Psoas muscle (tissue), 7 donors: ENCODE measurements at regions not wholly inside any gene's neighbourhood (a gene's known extent, or its start where the extent isn't known, plus 50 kb on each side); places are given as distances from the start of the nearest gene placed in this dataset.
A peak's percentile ranks its signal among the peaks of the same experiment; 100 is the strongest.

Experiments used
- ATAC-seq, 4 donors: fragments of 200-7000 bp; cut with Tn5 transposase; one replicate each; pipeline ENCODE4 v1.9.1; 2020; ENCODE audit warnings: moderate library complexity in 3 of 4, mild to moderate bottlenecking in 2 of 4
- DNase-seq, 2 donors: peaks; one replicate each; pipeline ENCODE4 v3.0.0-alpha.2; 2020
- H3K27ac ChIP-seq: fragments of 200-600 bp; one replicate; pipeline ENCODE4 v1.8.0; 2022
- H3K27me3 ChIP-seq, 3 donors: fragments of 200-600 bp in 1 of 3; one replicate each; pipeline versions ENCODE4 v1.6.1 to v1.8.0; 2013 to 2022; ENCODE audit warnings: low read length in 2 of 3, mild to moderate bottlenecking in 2 of 3, moderate library complexity in 1 of 3; ENCODE audit not compliant: insufficient read depth in 3 of 3
- H3K36me3 ChIP-seq, 2 donors: fragments of 200-600 bp in 1 of 2; one replicate each; pipeline versions ENCODE4 v1.6.1 to v1.8.0; 2013 to 2022; ENCODE audit warnings: low read depth in 1 of 2, mild to moderate bottlenecking in 1 of 2, moderate library complexity in 1 of 2; ENCODE audit not compliant: insufficient read depth in 1 of 2
- H3K4me1 ChIP-seq: fragments of 200-600 bp; one replicate; pipeline ENCODE4 v1.8.0; 2022
- H3K4me3 ChIP-seq: fragments of 200-600 bp; one replicate; pipeline ENCODE4 v1.8.0; 2022; ENCODE audit warnings: mild to moderate bottlenecking
- H3K9me3 ChIP-seq: fragments of 200-600 bp; one replicate; pipeline ENCODE4 v1.8.0; 2022
- CTCF ChIP-seq: fragments of 200-600 bp; IDR thresholded peaks from one replicate; pipeline ENCODE4 v1.8.0; 2022; ENCODE audit warnings: antibody characterized with exemption
- WGBS, 3 donors: extraction: QIAGEN DNeasy Blood & Tissue Kit; methylation state at CpG; one replicate each; pipeline versions ENCODE4 v1.1.6 to v1.1.7; 2013; 5-methylcytosine and 5-hydroxymethylcytosine counted together
- intact Hi-C, 2 donors: fragments of 100-400 bp; cut with DNase I; formaldehyde crosslinking; loops; one replicate each; pipeline versions ENCODE4 v1.11.0 to v1.14.2; 2022
- donor health status: healthy with polysubstance abuse.
- donor health status: DM: no; HTN: no; CAD: no; lungs with moderate emphysema.
- donor health status: Bipolar disorder and iron deficiency.
- donor health status: healthy.
- donor health status: DM: yes; HTN: yes; CAD: no.
- donor health status: DM: no; HTN: no; CAD: no.
- donor health status: DM: yes; HTN: yes; CAD: no.

- DNase-seq (no peak), ATAC-seq (no peak)
- intact Hi-C loops = no loop called here
- no peak for TF ChIP-seq CTCF
- Histone ChIP-seq H3K36me3 (no peaks in the 10 kb centered on the region), H3K9me3 (no peaks in the 10 kb centered on the region), H3K27ac (no peak overlapping the region), H3K4me3 (no peak overlapping the region), H3K4me1 (no peaks in the 10 kb centered on the region), H3K27me3 (peaks cover 0 to 11% (median 0%) of the 10 kb centered on the region in 3 donors)
- WGBS, 3 donors = 89 to 93% (median 92%) methylated on average over 5 of the region's 5 CpGs
Measured at GRCh38 chr2:8451273-8451672, 230.6 kb upstream of the ID2 start.

GRCh38 chr2:8452296-8452695, 229.6 kb upstream of the ID2 start:
- H3K4me3 ChIP-seq = no peak overlapping the region
- H3K27ac ChIP-seq = no peak overlapping the region
- WGBS, 3 donors = 70 to 94% (median 81%) methylated on average over 5 of the region's 5 CpGs
- peaks cover 0 to 20% (median 2%) of the 10 kb centered on the region in 3 donors for H3K27me3 ChIP-seq
- TF ChIP-seq CTCF = no peak
- no peak for DNase-seq
- intact Hi-C loops = no loop called here
- no peaks in the 10 kb centered on the region for H3K4me1 ChIP-seq
- H3K36me3 ChIP-seq = no peaks in the 10 kb centered on the region
- ATAC-seq = no peak
- no peaks in the 10 kb centered on the region for H3K9me3 ChIP-seq

- no peaks in the 10 kb centered on the region for H3K9me3 ChIP-seq
- no peak overlapping the region for H3K27ac ChIP-seq
- ATAC-seq (no peak), DNase-seq (no peak)
- TF ChIP-seq CTCF = no peak
- whole genome bisulfite sequencing, 3 donors = 57 to 78% (median 65%) methylated on average over 15 of the region's 15 CpGs
- H3K4me1 ChIP-seq = no peaks in the 10 kb centered on the region
- no peak overlapping the region for H3K4me3 ChIP-seq
- H3K27me3 ChIP-seq = peaks cover 0 to 25% (median 2%) of the 10 kb centered on the region in 3 donors
- no peaks in the 10 kb centered on the region for H3K36me3 ChIP-seq
- intact Hi-C loops = no loop called here
Measured at GRCh38 chr2:8452979-8453903, 228.6 kb upstream of the ID2 start.

GRCh38 chr2:8453904-8454302, 228.0 kb upstream of the ID2 start:
- Histone ChIP-seq H3K4me1 (no peaks in the 10 kb centered on the region), H3K4me3 (no peak overlapping the region), H3K27ac (no peak overlapping the region), H3K36me3 (no peaks in the 10 kb centered on the region), H3K9me3 (no peaks in the 10 kb centered on the region), H3K27me3 (peaks cover 0 to 30% (median 2%) of the 10 kb centered on the region in 3 donors)
- DNase-seq (no peak), ATAC-seq (peak in 1 of 4 donors; percentile 60)
- intact Hi-C loops = no loop called here
- 29 to 63% (median 38%) methylated on average over 12 of the region's 12 CpGs for WGBS, 3 donors
- no peak for TF ChIP-seq CTCF
